ENCODE measurements at regions not wholly inside any gene's neighbourhood (a gene's known extent, or its start where the extent isn't known, plus 50 kb on each side); places are given as distances from the start of the nearest gene placed in this dataset.

- no peak for DNase-seq (ENCODE audit: low spot score)
Observed at GRCh38 chr18:61989138-61989537, 96.3 kb upstream of the RNF152 start.

- no peak for DNase-seq (ENCODE audit: low spot score)
Observed at GRCh38 chr18:61988100-61988499, 95.3 kb upstream of the RNF152 start.

GRCh38 chr18:61985681-61986080, 92.9 kb upstream of the RNF152 start:
- DNase-seq (ENCODE audit: low spot score) = no peak

- DNase-seq (ENCODE audit: low spot score) = no peak
Observed at GRCh38 chr18:61984349-61984748, 91.5 kb upstream of the RNF152 start.

- no peak for DNase-seq (ENCODE audit: low spot score)
Observed at GRCh38 chr18:61982475-61982874, 89.7 kb upstream of the RNF152 start.

GRCh38 chr18:61980355-61980754, 87.5 kb upstream of the RNF152 start:
- DNase-seq (ENCODE audit: low spot score) = no peak

GRCh38 chr18:61975526-61976326, 82.9 kb upstream of the RNF152 start:
- no peak for DNase-seq (ENCODE audit: low spot score)

DNA sequence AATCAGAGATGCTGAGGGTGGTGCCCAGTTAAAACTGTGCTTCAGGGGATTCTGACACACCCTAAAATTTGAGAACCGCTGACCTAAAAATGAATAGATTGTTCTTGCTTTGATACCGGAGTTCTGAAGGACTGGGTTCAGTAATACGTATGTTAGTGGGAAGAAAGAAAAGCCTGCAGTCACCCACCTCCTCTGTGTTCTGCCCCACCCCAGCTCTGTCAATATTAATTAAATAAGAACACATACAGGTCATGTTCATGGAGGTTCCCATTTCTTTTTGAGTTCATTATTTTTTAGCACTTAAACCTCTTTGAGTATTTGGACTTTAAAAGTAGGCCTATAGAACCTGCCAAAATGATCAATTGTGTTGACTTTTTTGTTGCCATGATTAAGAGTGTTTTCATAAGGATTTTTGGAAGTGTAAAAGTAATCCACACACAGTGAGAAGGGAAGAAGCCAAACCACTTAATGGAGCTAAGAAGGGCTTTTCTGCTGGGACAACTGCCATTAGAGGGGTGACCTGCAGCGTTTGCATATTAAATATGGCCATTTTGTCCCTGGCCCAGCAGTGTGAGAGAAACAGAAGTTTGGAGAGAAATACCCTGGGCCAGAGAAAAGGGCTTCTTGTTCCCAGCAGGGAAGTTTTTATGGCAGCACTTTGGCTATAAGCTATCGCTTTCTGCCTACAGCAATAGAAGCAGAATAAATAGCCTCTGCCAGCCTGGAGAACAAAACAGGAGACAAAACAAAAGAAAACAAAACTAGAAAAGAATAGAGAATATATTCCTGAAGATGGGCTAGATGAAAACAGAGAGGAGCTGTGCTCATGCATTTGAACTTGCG, 80.7 kb upstream of the RNF152 start:
- no peak for DNase-seq (ENCODE audit: low spot score)

- DNase-seq (ENCODE audit: low spot score) = no peak
Observed at GRCh38 chr18:61972389-61973264, 79.8 kb upstream of the RNF152 start.

DNA sequence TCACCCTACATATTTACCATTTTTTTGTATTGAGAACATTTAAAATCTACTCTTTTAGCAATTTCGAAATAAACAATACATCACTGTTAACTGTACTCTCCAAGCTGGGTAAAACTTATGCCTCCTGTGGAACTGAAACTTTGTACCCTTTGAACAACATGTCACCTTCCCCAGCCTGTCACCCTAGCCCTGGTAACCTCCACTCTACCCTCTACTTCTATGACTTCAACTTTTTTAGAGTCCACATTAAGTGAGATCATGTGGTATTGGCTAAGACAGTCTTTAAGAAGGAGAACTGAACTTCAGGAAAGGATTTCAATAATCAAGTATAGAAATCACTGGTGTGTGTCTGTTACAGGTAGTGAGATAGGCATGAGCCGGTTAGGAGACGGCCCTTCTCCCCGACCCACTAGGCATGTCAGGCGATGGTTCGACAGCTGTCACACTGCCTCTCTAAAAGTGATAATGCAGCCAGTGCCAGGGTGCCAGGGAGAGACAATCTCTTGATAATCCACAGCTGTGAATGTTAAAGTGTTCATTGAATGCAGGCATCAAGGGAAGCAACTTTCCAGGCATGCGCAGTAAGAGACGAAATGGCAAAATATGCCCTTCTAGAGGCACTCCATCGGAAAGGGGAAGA, 74.6 kb upstream of the RNF152 start:
- no peak for DNase-seq (ENCODE audit: low spot score)

GRCh38 chr18:61965311-61965710, 72.5 kb upstream of the RNF152 start:
- no peak for DNase-seq (ENCODE audit: low spot score)

GRCh38 chr18:61964616-61965015, 71.8 kb upstream of the RNF152 start:
- DNase-seq (ENCODE audit: low spot score) = no peak

- no peak for DNase-seq (ENCODE audit: low spot score)
Observed at GRCh38 chr18:61963705-61964104, 70.9 kb upstream of the RNF152 start.

GRCh38 chr18:61957801-61958516, 65.2 kb upstream of the RNF152 start:
- no peak for DNase-seq (ENCODE audit: low spot score)

DNA sequence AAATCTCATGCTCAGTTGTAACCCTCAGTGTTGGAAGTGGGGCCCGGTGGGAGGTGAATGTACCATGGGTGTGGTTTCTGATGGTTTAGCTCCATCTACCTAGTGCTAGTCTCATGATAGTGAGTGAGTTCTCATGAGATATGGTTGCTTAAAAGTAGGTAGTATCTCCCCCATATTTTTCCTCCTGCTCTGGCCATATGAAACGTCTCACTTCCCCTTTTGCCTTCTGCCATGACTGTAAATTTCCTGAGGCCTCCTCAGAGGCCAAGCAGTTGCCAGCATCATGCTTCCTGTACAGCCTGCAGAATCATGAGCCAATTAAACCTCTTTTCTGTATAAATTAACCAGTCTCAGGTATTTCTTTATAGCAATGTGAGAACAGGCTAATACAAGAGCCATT, 62.8 kb upstream of the RNF152 start:
- no peak for DNase-seq (ENCODE audit: low spot score)

- no peak for DNase-seq (ENCODE audit: low spot score)
Observed at GRCh38 chr18:61954096-61954746, 61.4 kb upstream of the RNF152 start.

- DNase-seq (ENCODE audit: low spot score) = no peak
Observed at GRCh38 chr18:61953641-61954040, 60.8 kb upstream of the RNF152 start.

GRCh38 chr18:61953161-61953560, 60.4 kb upstream of the RNF152 start:
- DNase-seq (ENCODE audit: low spot score) = no peak

DNA sequence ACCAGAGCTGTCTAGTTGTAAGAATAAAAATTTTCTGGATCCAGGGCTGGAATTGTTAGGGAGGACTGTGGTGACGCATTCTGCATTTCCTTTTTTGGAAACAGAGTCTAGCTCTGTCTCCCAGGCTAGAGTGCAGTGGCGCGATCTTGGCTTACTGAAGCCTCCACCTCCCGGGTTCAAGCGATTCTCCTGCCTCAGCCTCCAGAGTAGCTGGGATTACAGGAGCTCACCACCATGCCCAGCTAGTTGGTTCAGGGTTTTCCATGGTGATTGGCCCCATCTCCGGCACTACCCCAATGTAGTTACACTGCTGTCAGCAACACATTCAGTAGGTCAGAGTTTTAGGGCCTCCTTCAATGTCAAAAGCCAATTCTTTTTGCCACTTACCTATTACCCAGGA, 58.6 kb upstream of the RNF152 start:
- no peak for DNase-seq (ENCODE audit: low spot score)

GRCh38 chr18:61950371-61950770, 57.6 kb upstream of the RNF152 start:
- DNase-seq (ENCODE audit: low spot score) = no peak

All from ureter (tissue), 1 donor.